OCI-LY1 (cell line): ENCODE measurements at regions not wholly inside any gene's neighbourhood (a gene's known extent, or its start where the extent isn't known, plus 50 kb on each side); places are given as distances from the start of the nearest gene placed in this dataset.

Experiments used
- H2AFZ ChIP-seq: fragments of 200-600 bp; sonication (generic), shearing (Covaris generic); 2 replicates; pipeline ENCODE4 v1.6.0; 2014; ENCODE audit warnings: antibody characterized with exemption, mild to moderate bottlenecking, low read length
- H3F3A ChIP-seq: fragments of 200-600 bp; sonication (generic), shearing (Covaris generic); 2 replicates; pipeline ENCODE4 v1.6.0; 2014; ENCODE audit warnings: mild to moderate bottlenecking, antibody characterized with exemption, low read length, moderate library complexity; ENCODE audit not compliant: insufficient read depth
- H3K27ac ChIP-seq: fragments of 200-600 bp; sonication (generic); 2 replicates; pipeline ENCODE4 v1.5.1; 2014; ENCODE audit warnings: low read length, mixed run types, mild to moderate bottlenecking, low read depth; ENCODE audit not compliant: poor library complexity, severe bottlenecking
- H3K27me3 ChIP-seq: fragments of 200-600 bp; sonication (generic); 2 replicates; pipeline ENCODE4 v1.6.0; 2014; ENCODE audit warnings: antibody characterized with exemption, mild to moderate bottlenecking, low read length, moderate library complexity; ENCODE audit not compliant: insufficient read depth
- H3K36me3 ChIP-seq: fragments of 200-600 bp; sonication (generic); 2 replicates; pipeline ENCODE4 v1.6.1; 2014; ENCODE audit warnings: mild to moderate bottlenecking, antibody characterized with exemption, low read length, moderate library complexity, mixed read lengths; ENCODE audit not compliant: insufficient read depth
- H3K4me1 ChIP-seq: fragments of 200-600 bp; sonication (generic); 2 replicates; pipeline ENCODE4 v1.5.1; 2014; ENCODE audit warnings: mild to moderate bottlenecking, low read length, moderate library complexity; ENCODE audit not compliant: insufficient read depth, severe bottlenecking
- H3K4me2 ChIP-seq: fragments of 200-600 bp; sonication (generic), shearing (Covaris generic); 2 replicates; pipeline ENCODE4 v1.6.1; 2014; ENCODE audit warnings: low read length
- H3K4me3 ChIP-seq: fragments of 200-600 bp; sonication (generic); 2 replicates; pipeline ENCODE4 v1.5.1; 2014; ENCODE audit warnings: low read length, low read depth, mild to moderate bottlenecking, mixed read lengths; ENCODE audit not compliant: poor library complexity, severe bottlenecking
- H3K79me2 ChIP-seq: fragments of 200-600 bp; shearing (Covaris generic); 2 replicates; pipeline ENCODE4 v1.6.1; 2016; ENCODE audit warnings: mixed run types, low read length, mixed read lengths; ENCODE audit not compliant: insufficient read depth
- H3K9ac ChIP-seq: fragments of 200-600 bp; sonication (generic), shearing (Covaris generic); 2 replicates; pipeline ENCODE4 v1.6.1; 2014; ENCODE audit warnings: mild to moderate bottlenecking, low read length, mixed read lengths
- H3K9me2 ChIP-seq: fragments of 200-600 bp; sonication (generic), shearing (Covaris generic); 2 replicates; pipeline ENCODE4 v1.6.1; 2014; ENCODE audit warnings: low read depth, mild to moderate bottlenecking, low read length, mixed read lengths
- H3K9me3 ChIP-seq: fragments of 200-600 bp; shearing (Covaris generic); 2 replicates; pipeline ENCODE4 v1.6.1; 2014; ENCODE audit warnings: low read length, mixed read lengths
- H4K20me1 ChIP-seq: fragments of 200-600 bp; sonication (generic), shearing (Covaris generic); 2 replicates; pipeline ENCODE4 v1.6.0; 2016; ENCODE audit warnings: mild to moderate bottlenecking, low read length; ENCODE audit not compliant: insufficient read depth
- EZH2 ChIP-seq: fragments of 200-600 bp; sonication (generic), shearing (Covaris generic); IDR thresholded peaks from 2 replicates; pipeline ENCODE4 v1.8.0; 2017; ENCODE audit warnings: borderline replicate concordance, mixed run types, mild to moderate bottlenecking, antibody characterized with exemption, low read length, moderate library complexity, mixed read lengths
- TF ChIP-seq, protein P1 (sequence below): fragments of 200-600 bp; sonication (generic), shearing (Covaris generic); IDR thresholded peaks from 2 replicates; pipeline ENCODE4 v1.5.1; 2017; ENCODE audit warnings: mild to moderate bottlenecking, antibody characterized with exemption, low read length, moderate library complexity, mixed read lengths

DNA sequence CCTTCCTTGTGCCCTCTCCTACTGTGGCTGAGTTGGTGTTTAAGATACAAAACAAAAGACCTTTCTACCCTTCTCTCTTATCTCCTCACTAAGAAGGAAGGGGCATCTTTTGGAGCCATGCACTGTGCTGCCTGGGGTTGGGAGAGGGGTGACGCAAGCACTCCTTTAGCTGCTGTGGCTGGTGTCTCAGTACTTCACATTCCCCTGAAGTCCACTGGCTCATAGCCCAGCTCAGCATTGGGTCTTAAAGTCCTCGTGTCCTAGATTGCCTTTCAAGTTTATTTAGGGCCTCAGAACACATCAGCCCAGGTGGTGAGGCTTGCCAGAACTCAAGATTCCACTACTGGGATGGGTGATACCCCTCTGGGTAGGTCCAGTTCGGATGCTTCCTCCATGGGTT, 325.9 kb upstream of the CYLC2 start:
- H3K36me3 ChIP-seq, result no peaks in the 10 kb centered on the region

DNA sequence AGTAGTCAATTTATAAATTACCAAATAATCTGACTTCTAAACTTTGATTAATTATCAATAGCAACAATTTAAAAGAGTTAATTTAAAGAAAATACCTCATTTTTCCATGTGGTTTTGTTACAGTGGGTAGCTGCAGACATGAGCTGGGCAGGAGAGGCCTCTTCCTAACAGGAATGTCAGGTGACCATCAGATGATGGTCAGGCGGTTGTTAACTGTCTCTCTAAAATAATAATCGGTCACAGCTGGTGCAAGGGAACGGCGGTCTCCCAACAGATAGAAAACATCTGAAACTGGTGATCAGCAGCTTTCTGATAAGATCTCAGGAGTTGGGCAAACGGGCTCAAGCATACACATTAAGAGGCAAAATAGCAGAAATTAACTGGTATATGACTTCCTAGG, 342.7 kb upstream of the CYLC2 start:
- no peaks in the 10 kb centered on the region for H3F3A ChIP-seq
- H3K27me3 ChIP-seq, result no peaks in the 10 kb centered on the region
- H4K20me1 ChIP-seq, result no peaks in the 10 kb centered on the region
- no peak overlapping the region for H3K4me2 ChIP-seq
- no peak for TF ChIP-seq EZH2
- TF ChIP-seq, protein P1, sequence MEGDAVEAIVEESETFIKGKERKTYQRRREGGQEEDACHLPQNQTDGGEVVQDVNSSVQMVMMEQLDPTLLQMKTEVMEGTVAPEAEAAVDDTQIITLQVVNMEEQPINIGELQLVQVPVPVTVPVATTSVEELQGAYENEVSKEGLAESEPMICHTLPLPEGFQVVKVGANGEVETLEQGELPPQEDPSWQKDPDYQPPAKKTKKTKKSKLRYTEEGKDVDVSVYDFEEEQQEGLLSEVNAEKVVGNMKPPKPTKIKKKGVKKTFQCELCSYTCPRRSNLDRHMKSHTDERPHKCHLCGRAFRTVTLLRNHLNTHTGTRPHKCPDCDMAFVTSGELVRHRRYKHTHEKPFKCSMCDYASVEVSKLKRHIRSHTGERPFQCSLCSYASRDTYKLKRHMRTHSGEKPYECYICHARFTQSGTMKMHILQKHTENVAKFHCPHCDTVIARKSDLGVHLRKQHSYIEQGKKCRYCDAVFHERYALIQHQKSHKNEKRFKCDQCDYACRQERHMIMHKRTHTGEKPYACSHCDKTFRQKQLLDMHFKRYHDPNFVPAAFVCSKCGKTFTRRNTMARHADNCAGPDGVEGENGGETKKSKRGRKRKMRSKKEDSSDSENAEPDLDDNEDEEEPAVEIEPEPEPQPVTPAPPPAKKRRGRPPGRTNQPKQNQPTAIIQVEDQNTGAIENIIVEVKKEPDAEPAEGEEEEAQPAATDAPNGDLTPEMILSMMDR, result no peak
- H3K9me3 ChIP-seq, result no peaks in the 10 kb centered on the region
- no peak overlapping the region for H3K27ac ChIP-seq
- no peak overlapping the region for H2AFZ ChIP-seq
- no peaks in the 10 kb centered on the region for H3K4me1 ChIP-seq
- no peaks in the 10 kb centered on the region for H3K79me2 ChIP-seq
- H3K4me3 ChIP-seq, result no peak overlapping the region
- H3K9ac ChIP-seq, result no peak overlapping the region
- H3K36me3 ChIP-seq, result no peaks in the 10 kb centered on the region
- no peaks in the 10 kb centered on the region for H3K9me2 ChIP-seq

More for the DNA sequence above, 325.9 kb upstream of the CYLC2 start:
- Histone ChIP-seq H3K9ac (no peak overlapping the region), H3K9me2 (no peaks in the 10 kb centered on the region), H3K4me2 (no peak overlapping the region), H3K27me3 (no peaks in the 10 kb centered on the region), H3K4me1 (no peaks in the 10 kb centered on the region), H3K27ac (no peak overlapping the region), H3F3A (no peaks in the 10 kb centered on the region), H3K4me3 (no peak overlapping the region), H4K20me1 (no peaks in the 10 kb centered on the region), H3K9me3 (no peaks in the 10 kb centered on the region), H2AFZ (no peak overlapping the region), H3K79me2 (no peaks in the 10 kb centered on the region)
- TF ChIP-seq, protein P1, result no peak
- no peak for TF ChIP-seq EZH2

DNA sequence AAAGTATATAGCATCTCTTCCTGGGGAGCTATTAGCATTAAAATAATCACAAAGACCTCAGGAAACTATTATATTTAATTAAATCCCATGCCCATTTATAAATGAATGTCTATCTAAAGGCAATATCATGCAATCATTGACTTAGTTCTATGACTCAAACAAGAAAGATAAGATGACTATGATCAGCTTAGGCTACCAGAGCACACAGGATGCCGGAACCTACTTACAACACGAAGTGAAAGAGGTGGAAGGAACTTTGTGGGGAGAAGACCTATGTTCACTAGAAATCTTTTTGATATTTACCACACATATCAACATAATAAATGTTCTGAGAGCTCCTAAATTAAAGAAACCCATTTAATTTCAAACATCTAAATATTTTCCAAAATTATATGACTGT, 344.2 kb upstream of the CYLC2 start:
- Histone ChIP-seq H3K4me3 (no peak overlapping the region), H2AFZ (no peak overlapping the region), H3K4me1 (no peaks in the 10 kb centered on the region), H3K9me3 (no peaks in the 10 kb centered on the region), H3K36me3 (no peaks in the 10 kb centered on the region), H3F3A (no peaks in the 10 kb centered on the region), H3K27me3 (no peaks in the 10 kb centered on the region), H4K20me1 (no peaks in the 10 kb centered on the region), H3K79me2 (no peaks in the 10 kb centered on the region), H3K9me2 (no peaks in the 10 kb centered on the region), H3K9ac (no peak overlapping the region), H3K4me2 (no peak overlapping the region), H3K27ac (no peak overlapping the region)
- TF ChIP-seq, protein P1, result no peak
- TF ChIP-seq EZH2, result no peak
